ENCODE measurements at regions not wholly inside any gene's neighbourhood (a gene's known extent, or its start where the extent isn't known, plus 50 kb on each side); places are given as distances from the start of the nearest gene placed in this dataset.

- no peak for TF ChIP-seq ZBTB20 (tag by site-specific recombination; IDR thresholded peaks at IDR 0.05)
- no peak for TF ChIP-seq MYNN (tag by site-specific recombination; IDR thresholded peaks at IDR 0.05; ENCODE audit: borderline replicate concordance)
- no peak for TF ChIP-seq CTCF (tag by site-specific recombination; IDR thresholded peaks at IDR 0.05)
- TF ChIP-seq ZNF302 (tag by site-specific recombination; IDR thresholded peaks at IDR 0.05; ENCODE audit: low read depth): no peak
- no peak for TF ChIP-seq ZNF837 (tag by site-specific recombination; IDR thresholded peaks at IDR 0.05)
- TF ChIP-seq ZNF274 (IDR thresholded peaks at IDR 0.05; ENCODE audit: low read length): no peak
- TF ChIP-seq ZNF274 (tag by site-specific recombination; IDR thresholded peaks at IDR 0.05; ENCODE audit: borderline replicate concordance): no peak
- no peak for TF ChIP-seq ZFHX2 (tag by site-specific recombination; conservative IDR thresholded peaks at IDR 0.05)
Observed at GRCh38 chr12:78406828-78407227, 457.7 kb upstream of the SYT1 start.

Measured in HEK293 (cell line).